Neuronal stem cell (in vitro differentiated cells): ENCODE measurements at regions not wholly inside any gene's neighbourhood (a gene's known extent, or its start where the extent isn't known, plus 50 kb on each side); places are given as distances from the start of the nearest gene placed in this dataset.

Experiments used
- DNase-seq: peaks from one replicate; pipeline ENCODE4 v3.0.0-alpha.2; 2013; ENCODE audit warnings: low spot score
- H2AFZ ChIP-seq: one replicate; pipeline ENCODE4 v1.6.1; 2013; ENCODE audit warnings: mild to moderate bottlenecking, low read length, inconsistent platforms
- H2AK5ac ChIP-seq: 2 replicates; pipeline ENCODE4 v1.6.1; 2013; ENCODE audit warnings: low read depth, mild to moderate bottlenecking, inconsistent platforms, low read length, moderate library complexity, mixed read lengths
- H2BK120ac ChIP-seq: 2 replicates; pipeline ENCODE4 v1.6.1; 2013; ENCODE audit warnings: low read depth, mild to moderate bottlenecking, inconsistent platforms, low read length, moderate library complexity, mixed read lengths
- H2BK12ac ChIP-seq: one replicate; pipeline ENCODE4 v1.6.1; 2013; ENCODE audit warnings: low read length, inconsistent platforms
- H2BK15ac ChIP-seq: 2 replicates; pipeline ENCODE4 v1.6.1; 2013; ENCODE audit warnings: mild to moderate bottlenecking, low read length, inconsistent platforms, mixed read lengths
- H2BK5ac ChIP-seq: one replicate; pipeline ENCODE4 v1.6.1; 2013; ENCODE audit warnings: inconsistent platforms, mild to moderate bottlenecking, low read length, moderate library complexity
- H3K14ac ChIP-seq: one replicate; pipeline ENCODE4 v1.6.1; 2013; ENCODE audit warnings: low read length, inconsistent platforms
- H3K18ac ChIP-seq: 2 replicates; pipeline ENCODE4 v1.6.1; 2013; ENCODE audit warnings: low read length, inconsistent platforms
- H3K23ac ChIP-seq: 2 replicates; pipeline ENCODE4 v1.6.1; 2013; ENCODE audit warnings: low read depth, mild to moderate bottlenecking, mixed read lengths, low read length, inconsistent platforms; ENCODE audit not compliant: poor library complexity
- H3K27ac ChIP-seq: replicated peaks from 3 replicates; pipeline ENCODE4 v1.5.1; 2013; ENCODE audit warnings: low read length, inconsistent platforms
- H3K27me3 ChIP-seq, 3 experiments: 2 replicates each; pipeline ENCODE4 v1.6.1; 2013; ENCODE audit warnings: low read length in 3 of 3, mild to moderate bottlenecking in 2 of 3, inconsistent platforms in 1 of 3, low read depth in 1 of 3, mixed read lengths in 1 of 3, moderate library complexity in 1 of 3; ENCODE audit not compliant: control insufficient read depth in 3 of 3, insufficient read depth in 3 of 3
- H3K36me3 ChIP-seq, 2 donors: replicated peaks in 1 of 2; 2 replicates each; pipeline ENCODE4 v1.6.1; 2013; ENCODE audit warnings: low read length in 2 of 2; ENCODE audit not compliant: control insufficient read depth in 2 of 2, insufficient read depth in 2 of 2
- H3K4ac ChIP-seq: 2 replicates; pipeline ENCODE4 v1.6.1; 2013; ENCODE audit warnings: inconsistent platforms, mild to moderate bottlenecking, low read length, moderate library complexity
- H3K4me1 ChIP-seq, 2 donors: 1 replicate in 1 of 2; 2 replicates in 1 of 2; pipeline ENCODE4 v1.6.1; 2013; ENCODE audit warnings: low read length in 2 of 2, low read depth in 1 of 2; ENCODE audit not compliant: control insufficient read depth in 2 of 2, insufficient read depth in 1 of 2
- H3K4me2 ChIP-seq: one replicate; pipeline ENCODE4 v1.6.1; 2013; ENCODE audit warnings: mild to moderate bottlenecking, low read length, inconsistent platforms; ENCODE audit not compliant: insufficient read depth, poor library complexity, severe bottlenecking
- H3K4me3 ChIP-seq, 2 donors: 2 replicates each; pipeline ENCODE4 v1.5.1; 2013; ENCODE audit warnings: low read length in 2 of 2, mild to moderate bottlenecking in 2 of 2, inconsistent platforms in 1 of 2, moderate library complexity in 1 of 2
- H3K79me1 ChIP-seq: one replicate; pipeline ENCODE4 v1.6.1; 2013; ENCODE audit warnings: low read depth, mild to moderate bottlenecking, inconsistent platforms, low read length, moderate library complexity
- H3K9ac ChIP-seq: one replicate; pipeline ENCODE4 v1.6.1; 2013; ENCODE audit warnings: mild to moderate bottlenecking, low read depth, low read length, inconsistent platforms; ENCODE audit not compliant: poor library complexity
- H3K9me3 ChIP-seq, 2 donors: replicated peaks in 1 of 2; 2 replicates each; pipeline versions ENCODE3 to v1.6.1; 2013; ENCODE audit warnings: low read length in 2 of 2, mild to moderate bottlenecking in 2 of 2, inconsistent platforms in 1 of 2, low read depth in 1 of 2, mixed read lengths in 1 of 2, moderate library complexity in 1 of 2; ENCODE audit not compliant: control insufficient read depth in 2 of 2, insufficient read depth in 1 of 2
- H4K8ac ChIP-seq: one replicate; pipeline ENCODE4 v1.6.1; 2013; ENCODE audit warnings: low read depth, mild to moderate bottlenecking, inconsistent platforms, low read length, moderate library complexity
- H4K91ac ChIP-seq: one replicate; pipeline ENCODE4 v1.6.1; 2013; ENCODE audit warnings: low read length, low read depth, mild to moderate bottlenecking, inconsistent platforms; ENCODE audit not compliant: poor library complexity
- WGBS, 2 donors: extraction: QIAGEN DNeasy Blood & Tissue Kit; methylation state at CpG; one replicate each; pipeline ENCODE4 v1.1.7; 2013; ENCODE audit warnings: missing lambda C conversion rate in 2 of 2, mixed read lengths in 1 of 2; ENCODE audit not compliant: insufficient read length in 2 of 2, insufficient replicate concordance in 1 of 2; ENCODE audit errors: extremely low coverage in 2 of 2; 5-methylcytosine and 5-hydroxymethylcytosine counted together

DNA sequence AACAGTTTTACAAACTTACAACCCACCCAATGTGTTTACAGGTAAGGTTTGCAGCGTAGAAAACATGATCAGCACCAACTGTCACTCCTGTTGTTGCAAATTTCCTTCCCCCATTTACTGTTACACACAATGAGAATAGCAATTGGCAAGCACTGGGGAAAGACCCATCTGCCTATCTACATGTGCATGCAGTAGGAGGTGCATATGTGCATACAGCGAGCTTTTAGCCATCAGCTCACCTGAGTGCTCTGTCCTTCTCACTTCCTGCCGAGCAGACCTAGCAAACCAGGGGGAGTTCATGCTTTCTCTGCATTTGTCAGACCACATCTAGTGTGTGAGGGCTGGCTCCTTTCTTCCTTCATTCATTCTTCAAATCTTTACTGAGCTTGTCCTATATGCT is 49.9 kb upstream of the ARL4C start:
- H2BK12ac ChIP-seq = no peak overlapping the region
- H3K4me3 ChIP-seq = no peak overlapping the region
- peaks cover 10 to 17% of the 10 kb centered on the region in 2 donors for H3K4me1 ChIP-seq
- no peak overlapping the region for H2AK5ac ChIP-seq
- no peak overlapping the region for H3K4me2 ChIP-seq
- no peak overlapping the region for H3K18ac ChIP-seq
- no peak overlapping the region for H3K27ac ChIP-seq
- no peak overlapping the region for H3K4ac ChIP-seq
- DNase-seq = no peak
- H3K79me1 ChIP-seq = no peaks in the 10 kb centered on the region
- no peaks in the 10 kb centered on the region for H3K27me3 ChIP-seq
- H2AFZ ChIP-seq = no peak overlapping the region
- H2BK5ac ChIP-seq = no peak overlapping the region
- no peak overlapping the region for H2BK15ac ChIP-seq
- H4K8ac ChIP-seq = no peak overlapping the region
- H3K9ac ChIP-seq = no peak overlapping the region
- no peak overlapping the region for H4K91ac ChIP-seq
- no peak overlapping the region for H3K14ac ChIP-seq
- no peak overlapping the region for H3K23ac ChIP-seq
- H2BK120ac ChIP-seq = no peak overlapping the region
- no peaks in the 10 kb centered on the region for H3K9me3 ChIP-seq
- no peaks in the 10 kb centered on the region for H3K36me3 ChIP-seq
- no CpG with 5 or more reads among the region's 3 CpGs for WGBS, 2 donors
